Omental fat pad (tissue), 3 donors: ENCODE measurements at regions not wholly inside any gene's neighbourhood (a gene's known extent, or its start where the extent isn't known, plus 50 kb on each side); places are given as distances from the start of the nearest gene placed in this dataset.
A peak's percentile ranks its signal among the peaks of the same experiment; 100 is the strongest.

Source experiments
- ATAC-seq: fragments of 150-250 bp; one replicate; pipeline ENCODE4 v1.9.1; 2016; ENCODE audit warnings: mild to moderate bottlenecking, moderate library complexity; ENCODE audit not compliant: low FRiP score
- DNase-seq: peaks from one replicate; pipeline ENCODE4 v3.0.0-alpha.2; 2019; ENCODE audit warnings: low spot score
- TF ChIP-seq, protein P1 (sequence below), 3 donors: fragments of 450-650 bp; IDR thresholded peaks; one replicate each; pipeline ENCODE4 v1.5.1; 2016 to 2017; ENCODE audit warnings: antibody characterized with exemption in 3 of 3, mild to moderate bottlenecking in 3 of 3, moderate library complexity in 2 of 3

DNA sequence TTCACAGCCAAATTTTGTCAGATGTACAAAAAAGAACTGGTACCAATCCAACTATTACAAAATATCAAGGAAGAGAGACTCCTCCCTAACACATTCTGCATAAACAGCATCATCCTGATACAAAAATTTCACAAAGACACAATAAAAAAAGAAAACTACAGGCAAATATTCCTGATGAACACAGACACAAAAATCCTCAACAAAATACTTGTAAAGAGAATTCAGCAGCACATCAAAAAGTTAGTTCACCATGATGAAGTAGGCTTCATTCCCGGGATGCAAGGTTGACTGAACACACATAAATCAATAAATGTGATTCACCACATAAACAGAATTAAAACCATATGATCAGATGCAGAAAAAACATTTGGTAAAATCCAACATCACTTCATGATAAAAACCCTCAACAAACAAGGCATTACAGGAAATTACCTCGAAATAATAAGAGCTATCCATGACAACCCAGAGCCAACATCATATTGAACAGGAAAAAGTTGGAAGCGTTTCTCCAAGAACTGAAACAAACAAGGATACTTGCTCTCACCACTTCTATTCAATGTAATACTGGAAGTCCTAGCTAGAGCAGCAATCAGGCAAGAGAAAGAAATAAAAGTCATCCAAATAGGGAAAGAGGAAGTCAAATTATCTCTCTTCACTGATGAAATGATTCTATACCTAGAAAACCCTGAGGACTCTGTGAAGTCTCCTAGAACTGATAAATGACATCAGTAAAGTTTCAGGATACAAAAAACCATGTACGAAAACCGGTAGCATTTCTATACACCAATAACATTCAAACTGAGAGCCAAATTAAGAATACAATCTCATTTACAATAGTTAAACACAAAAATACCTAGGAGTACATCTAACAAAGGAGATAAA is 223.1 kb downstream of the REEP3 start:
- DNase-seq (no peak), ATAC-seq (peak; percentile 48)
- TF ChIP-seq, protein P1, sequence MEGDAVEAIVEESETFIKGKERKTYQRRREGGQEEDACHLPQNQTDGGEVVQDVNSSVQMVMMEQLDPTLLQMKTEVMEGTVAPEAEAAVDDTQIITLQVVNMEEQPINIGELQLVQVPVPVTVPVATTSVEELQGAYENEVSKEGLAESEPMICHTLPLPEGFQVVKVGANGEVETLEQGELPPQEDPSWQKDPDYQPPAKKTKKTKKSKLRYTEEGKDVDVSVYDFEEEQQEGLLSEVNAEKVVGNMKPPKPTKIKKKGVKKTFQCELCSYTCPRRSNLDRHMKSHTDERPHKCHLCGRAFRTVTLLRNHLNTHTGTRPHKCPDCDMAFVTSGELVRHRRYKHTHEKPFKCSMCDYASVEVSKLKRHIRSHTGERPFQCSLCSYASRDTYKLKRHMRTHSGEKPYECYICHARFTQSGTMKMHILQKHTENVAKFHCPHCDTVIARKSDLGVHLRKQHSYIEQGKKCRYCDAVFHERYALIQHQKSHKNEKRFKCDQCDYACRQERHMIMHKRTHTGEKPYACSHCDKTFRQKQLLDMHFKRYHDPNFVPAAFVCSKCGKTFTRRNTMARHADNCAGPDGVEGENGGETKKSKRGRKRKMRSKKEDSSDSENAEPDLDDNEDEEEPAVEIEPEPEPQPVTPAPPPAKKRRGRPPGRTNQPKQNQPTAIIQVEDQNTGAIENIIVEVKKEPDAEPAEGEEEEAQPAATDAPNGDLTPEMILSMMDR (IDR thresholded peaks at IDR 0.05): no peak

DNA sequence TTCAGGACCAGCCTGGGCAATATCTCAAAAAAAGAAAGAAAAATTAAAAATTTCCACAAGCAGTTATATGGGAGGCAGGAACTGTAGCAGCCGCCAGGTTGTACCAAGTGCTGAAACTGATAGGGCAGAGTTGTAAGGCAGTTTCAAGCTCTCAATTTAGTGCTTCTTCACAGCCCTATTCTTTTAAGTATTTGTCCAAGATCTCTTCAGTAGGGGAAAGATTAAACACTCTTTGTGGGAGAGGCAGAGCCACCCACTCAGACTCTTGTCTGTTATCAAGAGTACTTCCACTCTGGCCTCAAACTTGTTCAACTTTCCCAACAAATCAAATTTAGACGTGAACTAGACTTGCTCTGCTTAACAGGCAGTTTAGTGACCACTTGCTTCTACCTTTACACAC is 228.7 kb downstream of the REEP3 start:
- ATAC-seq (no peak), DNase-seq (no peak)
- TF ChIP-seq, protein P1 (IDR thresholded peaks at IDR 0.05): no peak

DNA sequence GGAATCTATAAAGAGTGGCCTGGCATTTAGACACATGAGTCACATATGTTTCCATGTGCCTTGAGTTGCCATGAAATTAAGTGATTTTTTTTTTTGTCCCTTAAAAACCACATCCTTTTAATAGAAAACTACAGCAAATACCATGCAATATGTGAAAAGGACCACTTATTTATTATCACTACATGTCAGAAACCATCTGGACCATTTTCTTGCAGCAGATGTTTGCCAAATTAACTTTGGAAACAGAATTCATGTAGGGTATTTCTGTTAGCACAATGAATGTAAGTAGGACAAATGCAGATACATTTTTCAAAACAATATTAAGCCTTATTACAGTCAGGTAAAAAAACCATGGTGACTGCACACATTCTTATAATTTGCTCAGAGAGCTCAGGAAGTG is 230.6 kb downstream of the REEP3 start:
- ATAC-seq (no peak), DNase-seq (no peak)
- TF ChIP-seq, protein P1 (IDR thresholded peaks at IDR 0.05): no peak

DNA sequence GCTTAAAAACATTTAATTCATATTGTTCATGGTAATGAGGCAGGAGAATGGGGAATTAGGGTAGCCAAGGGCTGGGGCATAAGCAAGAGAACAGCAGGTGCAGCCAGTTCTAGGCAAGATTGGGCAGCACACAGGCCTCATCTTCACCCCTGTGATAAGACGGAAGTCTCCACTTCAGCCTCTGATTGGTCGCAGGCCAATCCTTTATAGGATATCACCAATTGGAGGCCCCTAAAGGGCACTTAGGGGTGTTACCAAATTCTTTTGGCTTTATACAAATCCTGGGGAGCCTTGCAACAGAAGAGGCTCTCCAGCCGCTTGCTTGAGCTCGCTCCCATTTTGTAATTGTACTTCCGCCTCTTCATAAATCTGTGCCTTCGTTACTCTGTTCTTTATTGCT is 231.1 kb downstream of the REEP3 start:
- TF ChIP-seq, protein P1 (IDR thresholded peaks at IDR 0.05): no peak
- DNase-seq (no peak), ATAC-seq (no peak)

DNA sequence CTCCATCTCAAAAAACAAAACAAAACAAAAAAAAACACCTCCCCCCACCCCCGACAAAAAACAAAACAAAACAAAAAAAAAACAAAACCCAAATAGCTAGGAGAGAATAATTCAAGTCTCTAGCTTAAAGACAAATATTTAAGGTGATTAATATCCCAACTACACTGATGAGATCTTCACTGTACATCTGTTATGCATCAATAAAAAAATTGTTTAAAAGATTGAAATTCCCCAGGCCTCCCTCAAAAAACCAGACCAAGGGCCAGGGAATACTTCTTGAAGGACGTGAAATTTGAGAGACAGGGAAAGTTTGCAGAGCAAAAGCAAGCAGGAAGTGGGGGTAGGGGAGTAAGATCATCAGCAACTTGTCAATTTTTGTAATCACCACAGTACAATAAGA is 232.6 kb downstream of the REEP3 start:
- ATAC-seq: no peak
- TF ChIP-seq, protein P1 (IDR thresholded peaks at IDR 0.05): no peak
- DNase-seq: no peak

DNA sequence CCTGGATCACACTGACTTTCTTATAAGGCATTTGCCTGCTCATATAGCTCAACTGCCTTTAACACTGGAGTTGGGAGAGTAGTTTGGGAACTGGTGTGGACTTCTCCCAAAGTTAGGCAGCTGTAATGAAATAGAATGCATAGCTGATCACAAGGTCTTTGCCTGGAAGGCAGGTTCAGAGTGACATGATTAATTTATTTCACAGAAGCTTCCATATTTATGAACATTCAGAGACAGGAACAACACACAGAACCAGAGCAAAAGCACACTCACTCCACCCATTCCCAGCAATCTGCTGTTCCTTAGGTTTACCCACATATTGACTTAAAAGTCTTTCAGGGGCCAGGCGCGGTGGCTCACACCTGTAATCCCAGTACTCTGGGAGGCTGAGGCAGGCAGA is 234.2 kb downstream of the REEP3 start:
- TF ChIP-seq, protein P1 (IDR thresholded peaks at IDR 0.05): no peak
- ATAC-seq (no peak), DNase-seq (no peak)

GRCh38 chr10:63757067-63757466 is 235.9 kb downstream of the REEP3 start:
- DNase-seq: no peak
- ATAC-seq: no peak
- TF ChIP-seq, protein P1 (IDR thresholded peaks at IDR 0.05): no peak
